ENCODE measurements at regions not wholly inside any gene's neighbourhood (a gene's known extent, or its start where the extent isn't known, plus 50 kb on each side); places are given as distances from the start of the nearest gene placed in this dataset.
"Not testable (repeated sequence)": the region's sequence is repeated elsewhere in the genome, so short reads cannot be mapped to it uniquely, and the experiment has no call there.

GRCh38 chr16:16535565-16535964 is 156.6 kb downstream of the NPIPA7 start:
- not testable (repeated sequence) for H2BK5ac ChIP-seq (ENCODE audit: low read depth, low read length, poor library complexity, severe bottlenecking); H3K4me3 ChIP-seq (ENCODE audit: insufficient read depth in 1 of 2, low read depth in 1 of 2, low read length in 2 of 2); H3K36me3 ChIP-seq (ENCODE audit: control insufficient read depth in 1 of 2, insufficient read depth in 2 of 2, low read depth in 1 of 2, low read length in 2 of 2); H3K9ac ChIP-seq (ENCODE audit: low read length); H3K23ac ChIP-seq (ENCODE audit: low read length in 2 of 2); H2AK5ac ChIP-seq (ENCODE audit: low read length, severe bottlenecking); H3K9me3 ChIP-seq (ENCODE audit: control insufficient read depth, low read length); H3K14ac ChIP-seq (ENCODE audit: low read length in 2 of 2); H3K79me1 ChIP-seq (replicated peaks; ENCODE audit: low read length, poor library complexity, severe bottlenecking); H3K4me1 ChIP-seq (ENCODE audit: control insufficient read depth, insufficient read depth, low read depth, low read length); H3K4ac ChIP-seq (ENCODE audit: low read depth in 1 of 2, low read length in 2 of 2); H2BK12ac ChIP-seq (ENCODE audit: low read length in 2 of 2); H3K4me2 ChIP-seq (ENCODE audit: low read length, poor library complexity, severe bottlenecking); H2AFZ ChIP-seq (ENCODE audit: low read depth, low read length); DNase-seq; H4K91ac ChIP-seq (ENCODE audit: low read length); H3K27ac ChIP-seq (ENCODE audit: low read length, poor library complexity, severe bottlenecking); H3K18ac ChIP-seq (ENCODE audit: low read depth in 1 of 2, low read length in 2 of 2); H2BK120ac ChIP-seq (ENCODE audit: low read depth, low read length); H2BK15ac ChIP-seq (ENCODE audit: low read depth, poor library complexity, severe bottlenecking); H4K8ac ChIP-seq (ENCODE audit: low read length); H3K27me3 ChIP-seq (ENCODE audit: control insufficient read depth in 1 of 2, insufficient read depth in 1 of 2, low read length in 2 of 2)
- 78% methylated on average over 3 of the region's 4 CpGs for WGBS

- not testable (repeated sequence) for H3K23ac ChIP-seq (ENCODE audit: low read length in 2 of 2); H2BK5ac ChIP-seq (ENCODE audit: low read depth, low read length, poor library complexity, severe bottlenecking); H3K18ac ChIP-seq (ENCODE audit: low read depth in 1 of 2, low read length in 2 of 2); H3K27me3 ChIP-seq (ENCODE audit: control insufficient read depth in 1 of 2, insufficient read depth in 1 of 2, low read length in 2 of 2); H2BK15ac ChIP-seq (ENCODE audit: low read depth, poor library complexity, severe bottlenecking); H3K79me1 ChIP-seq (replicated peaks; ENCODE audit: low read length, poor library complexity, severe bottlenecking); H4K8ac ChIP-seq (ENCODE audit: low read length); H3K9ac ChIP-seq (ENCODE audit: low read length); H3K14ac ChIP-seq (ENCODE audit: low read length in 2 of 2); H2AK5ac ChIP-seq (ENCODE audit: low read length, severe bottlenecking); H2BK120ac ChIP-seq (ENCODE audit: low read depth, low read length); H3K9me3 ChIP-seq (ENCODE audit: control insufficient read depth, low read length); H3K4me2 ChIP-seq (ENCODE audit: low read length, poor library complexity, severe bottlenecking); H3K4me3 ChIP-seq (ENCODE audit: insufficient read depth in 1 of 2, low read depth in 1 of 2, low read length in 2 of 2); H4K91ac ChIP-seq (ENCODE audit: low read length); H2BK12ac ChIP-seq (ENCODE audit: low read length in 2 of 2); H3K36me3 ChIP-seq (ENCODE audit: control insufficient read depth in 1 of 2, insufficient read depth in 2 of 2, low read depth in 1 of 2, low read length in 2 of 2); H3K4me1 ChIP-seq (ENCODE audit: control insufficient read depth, insufficient read depth, low read depth, low read length); H3K27ac ChIP-seq (ENCODE audit: low read length, poor library complexity, severe bottlenecking); H2AFZ ChIP-seq (ENCODE audit: low read depth, low read length); H3K4ac ChIP-seq (ENCODE audit: low read depth in 1 of 2, low read length in 2 of 2); DNase-seq
- WGBS: 94% methylated on average over 1 of the region's 3 CpGs
These were observed 157.2 kb downstream of the NPIPA7 start for GRCh38 chr16:16536151-16536550.

- H3K36me3 ChIP-seq (ENCODE audit: control insufficient read depth in 1 of 2, insufficient read depth in 2 of 2, low read depth in 1 of 2, low read length in 2 of 2); H3K4ac ChIP-seq (ENCODE audit: low read depth in 1 of 2, low read length in 2 of 2); H4K8ac ChIP-seq (ENCODE audit: low read length); H2AK5ac ChIP-seq (ENCODE audit: low read length, severe bottlenecking); H3K79me1 ChIP-seq (replicated peaks; ENCODE audit: low read length, poor library complexity, severe bottlenecking); H3K9me3 ChIP-seq (ENCODE audit: control insufficient read depth, low read length); H3K4me3 ChIP-seq (ENCODE audit: insufficient read depth in 1 of 2, low read depth in 1 of 2, low read length in 2 of 2); H3K4me2 ChIP-seq (ENCODE audit: low read length, poor library complexity, severe bottlenecking); H3K18ac ChIP-seq (ENCODE audit: low read depth in 1 of 2, low read length in 2 of 2); H3K23ac ChIP-seq (ENCODE audit: low read length in 2 of 2); H2AFZ ChIP-seq (ENCODE audit: low read depth, low read length); H3K27me3 ChIP-seq (ENCODE audit: control insufficient read depth in 1 of 2, insufficient read depth in 1 of 2, low read length in 2 of 2); H2BK12ac ChIP-seq (ENCODE audit: low read length in 2 of 2); H2BK5ac ChIP-seq (ENCODE audit: low read depth, low read length, poor library complexity, severe bottlenecking); DNase-seq; H4K91ac ChIP-seq (ENCODE audit: low read length); H2BK15ac ChIP-seq (ENCODE audit: low read depth, poor library complexity, severe bottlenecking); H3K4me1 ChIP-seq (ENCODE audit: control insufficient read depth, insufficient read depth, low read depth, low read length); H3K14ac ChIP-seq (ENCODE audit: low read length in 2 of 2); H3K27ac ChIP-seq (ENCODE audit: low read length, poor library complexity, severe bottlenecking); H3K9ac ChIP-seq (ENCODE audit: low read length); H2BK120ac ChIP-seq (ENCODE audit: low read depth, low read length): not testable (repeated sequence)
- no CpG with 5 or more reads among the region's 3 CpGs for WGBS
These were observed 170.8 kb downstream of the NPIPA7 start for GRCh38 chr16:16549710-16550109.

GRCh38 chr16:16550824-16551223 is 171.9 kb downstream of the NPIPA7 start:
- H3K79me1 ChIP-seq (replicated peaks; ENCODE audit: low read length, poor library complexity, severe bottlenecking); H2AFZ ChIP-seq (ENCODE audit: low read depth, low read length); H2BK5ac ChIP-seq (ENCODE audit: low read depth, low read length, poor library complexity, severe bottlenecking); H3K18ac ChIP-seq (ENCODE audit: low read depth in 1 of 2, low read length in 2 of 2); H2BK15ac ChIP-seq (ENCODE audit: low read depth, poor library complexity, severe bottlenecking); H2BK12ac ChIP-seq (ENCODE audit: low read length in 2 of 2); H3K14ac ChIP-seq (ENCODE audit: low read length in 2 of 2); H3K9me3 ChIP-seq (ENCODE audit: control insufficient read depth, low read length); H2AK5ac ChIP-seq (ENCODE audit: low read length, severe bottlenecking); H4K8ac ChIP-seq (ENCODE audit: low read length); H4K91ac ChIP-seq (ENCODE audit: low read length); DNase-seq; H3K36me3 ChIP-seq (ENCODE audit: control insufficient read depth in 1 of 2, insufficient read depth in 2 of 2, low read depth in 1 of 2, low read length in 2 of 2); H3K27ac ChIP-seq (ENCODE audit: low read length, poor library complexity, severe bottlenecking); H3K27me3 ChIP-seq (ENCODE audit: control insufficient read depth in 1 of 2, insufficient read depth in 1 of 2, low read length in 2 of 2); H3K23ac ChIP-seq (ENCODE audit: low read length in 2 of 2); H3K4me2 ChIP-seq (ENCODE audit: low read length, poor library complexity, severe bottlenecking); H3K4ac ChIP-seq (ENCODE audit: low read depth in 1 of 2, low read length in 2 of 2); H3K9ac ChIP-seq (ENCODE audit: low read length); H2BK120ac ChIP-seq (ENCODE audit: low read depth, low read length); H3K4me1 ChIP-seq (ENCODE audit: control insufficient read depth, insufficient read depth, low read depth, low read length); H3K4me3 ChIP-seq (ENCODE audit: insufficient read depth in 1 of 2, low read depth in 1 of 2, low read length in 2 of 2): not testable (repeated sequence)
- WGBS: 71% methylated on average over 2 of the region's 2 CpGs
